GM19395 (cell line): ENCODE measurements at regions not wholly inside any gene's neighbourhood (a gene's known extent, or its start where the extent isn't known, plus 50 kb on each side); places are given as distances from the start of the nearest gene placed in this dataset.

Experiments used
- ATAC-seq: cut with Tn5 transposase; IDR thresholded peaks from one replicate; pipeline ENCODE4 v1.9.1; 2021; ENCODE audit warnings: mild to moderate bottlenecking, moderate library complexity; ENCODE audit not compliant: unreplicated experiment

DNA sequence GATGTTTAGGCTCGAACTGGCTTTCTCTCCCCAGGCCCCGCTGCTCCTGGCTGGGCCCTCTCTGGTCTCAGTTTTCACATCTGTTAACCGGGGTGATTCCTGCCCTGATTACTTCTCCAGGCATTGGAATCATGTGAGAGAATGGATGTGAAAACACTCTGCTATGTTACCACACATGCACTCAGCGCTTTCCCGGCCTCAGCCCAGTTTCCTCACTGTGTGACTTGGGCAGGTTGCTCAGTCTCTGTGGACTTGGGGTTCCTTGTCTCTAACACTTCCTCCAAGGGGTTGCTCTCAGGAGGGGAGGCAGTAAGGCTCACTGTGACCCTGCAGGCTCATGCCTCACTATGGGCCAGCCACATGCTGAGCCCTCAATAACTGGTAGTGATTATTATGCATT lies 230.4 kb upstream of the HS6ST1 start:
- no peak for ATAC-seq

DNA sequence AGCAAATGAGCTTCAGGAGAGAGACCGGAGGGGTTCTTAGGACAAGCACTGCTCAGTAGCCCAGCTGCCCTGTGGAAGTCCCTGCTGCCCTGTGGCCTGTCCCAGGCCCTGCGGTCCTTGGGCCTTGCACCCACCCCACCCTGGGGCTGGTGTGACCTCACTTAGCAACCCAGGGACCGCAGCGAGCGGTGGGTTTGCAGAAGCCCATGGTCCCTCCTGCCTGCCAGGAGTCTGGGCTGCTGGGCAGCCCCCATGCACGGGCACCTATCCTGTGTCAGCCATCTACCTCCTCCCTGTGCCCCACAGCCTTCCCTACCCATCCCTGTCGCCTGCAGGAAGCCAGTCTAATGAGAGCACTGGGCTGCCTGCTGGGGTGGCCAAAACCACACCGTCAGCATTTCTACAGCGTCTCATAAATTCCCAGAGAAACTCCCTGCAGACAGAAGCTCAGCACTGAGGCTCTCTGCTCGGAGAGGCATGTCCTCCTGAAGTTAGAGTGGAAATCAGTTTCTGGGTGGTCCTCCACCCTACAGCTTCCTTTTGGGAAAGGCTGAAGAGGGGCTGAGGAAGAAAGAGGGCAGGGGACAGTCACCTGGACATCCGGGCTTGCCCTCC lies 231.1 kb upstream of the HS6ST1 start:
- no peak for ATAC-seq

DNA sequence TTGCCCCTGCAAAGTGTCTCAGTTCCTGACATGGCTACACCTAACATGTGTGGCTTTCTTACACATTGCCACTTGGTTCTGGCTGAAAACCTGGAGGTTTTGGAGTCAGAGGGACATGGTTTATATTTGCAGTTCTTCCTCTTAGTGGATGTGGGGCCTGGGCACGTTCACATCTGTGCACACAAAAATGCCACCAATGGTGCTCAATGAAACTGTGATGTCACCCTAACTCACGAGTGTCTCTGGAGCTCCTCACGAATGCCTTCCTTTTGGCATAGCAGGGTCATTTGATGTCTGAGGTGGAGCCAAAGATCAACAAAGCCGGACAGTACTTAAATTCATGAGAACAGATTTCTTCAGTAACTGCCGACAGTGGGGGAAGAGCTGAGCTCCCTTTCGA lies 231.7 kb upstream of the HS6ST1 start:
- ATAC-seq, result no peak

DNA sequence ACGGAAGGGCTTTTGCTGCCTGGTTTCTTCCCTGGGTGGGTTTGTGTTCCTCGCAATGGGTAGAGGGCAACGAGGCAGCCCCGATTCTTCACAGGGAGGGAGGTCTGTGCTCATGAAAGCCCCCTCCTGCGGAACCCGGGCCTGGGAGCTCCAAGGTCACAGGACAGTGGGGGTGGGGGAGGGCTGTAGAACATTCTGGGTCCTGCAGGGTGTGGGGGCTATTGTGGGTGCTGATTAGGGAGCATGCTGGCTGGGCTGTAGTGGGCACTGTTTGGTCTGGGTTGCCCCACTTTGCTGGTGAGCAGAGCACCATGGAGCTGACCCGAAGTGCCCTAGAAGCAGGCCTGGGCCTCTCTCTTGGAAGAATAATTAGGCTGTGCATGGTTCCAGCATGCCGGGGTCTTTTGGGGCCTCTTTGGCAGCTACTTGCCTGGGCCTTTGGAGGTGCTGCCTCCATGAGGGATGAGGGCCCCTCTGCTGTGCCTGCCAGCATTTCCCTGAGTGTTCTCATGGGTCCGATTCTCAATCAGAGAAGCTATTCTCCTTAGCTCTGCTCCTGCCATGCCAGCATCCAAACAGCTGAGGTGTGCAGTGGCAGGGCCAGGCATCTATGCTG lies 232.2 kb upstream of the HS6ST1 start:
- no peak for ATAC-seq

DNA sequence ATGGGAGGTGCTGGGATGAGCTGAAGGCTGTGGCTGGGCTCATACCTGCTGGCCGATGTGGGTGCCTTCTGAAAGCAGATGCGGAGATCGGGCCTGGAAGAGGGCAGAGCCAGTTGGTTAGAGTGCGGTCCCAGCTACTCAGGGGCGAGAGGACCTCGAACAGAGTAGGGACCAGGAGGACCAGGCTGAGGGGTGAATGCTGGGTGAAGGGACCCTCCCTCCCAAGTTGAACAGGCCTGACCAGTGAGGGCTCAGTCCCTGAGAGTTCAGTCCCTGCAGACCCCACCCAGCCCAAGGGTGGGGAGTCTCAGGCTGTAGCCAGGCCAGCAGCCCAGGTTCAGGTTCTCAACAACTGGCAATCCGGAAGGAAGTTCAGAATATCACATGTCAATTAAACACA lies 232.8 kb upstream of the HS6ST1 start:
- ATAC-seq, result no peak

DNA sequence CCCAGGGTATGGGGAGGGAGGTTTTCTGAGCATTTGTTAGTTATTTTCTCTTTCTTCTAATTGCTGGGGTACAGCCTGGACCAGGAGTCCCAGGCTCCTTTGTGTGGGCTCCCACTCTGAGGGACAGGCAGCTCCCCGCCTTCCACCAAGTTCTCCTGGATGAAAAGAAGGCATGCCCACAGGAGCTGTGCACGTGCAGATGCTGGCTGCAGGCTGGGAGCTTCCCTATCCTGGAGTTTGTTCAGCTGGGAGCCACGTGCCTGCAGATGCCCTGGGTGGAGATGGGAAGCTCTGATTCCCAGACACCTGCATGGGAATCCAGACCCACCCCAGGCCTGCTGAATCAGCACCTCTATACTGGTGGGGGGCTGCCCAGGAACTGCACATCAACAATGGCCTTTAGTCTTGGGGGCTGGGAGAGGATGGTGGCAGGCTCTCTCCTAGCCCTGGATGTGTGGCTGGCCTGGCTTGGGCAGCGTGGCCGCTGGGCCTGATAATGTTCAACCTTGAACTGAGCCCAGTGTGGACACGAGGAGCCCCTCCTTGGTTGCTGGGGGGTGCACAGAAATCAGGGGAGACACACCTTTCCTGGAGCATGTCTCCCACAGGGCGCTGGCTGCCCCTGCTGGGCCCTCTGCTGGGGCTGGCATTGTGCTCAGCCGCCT lies 233.6 kb upstream of the HS6ST1 start:
- no peak for ATAC-seq

DNA sequence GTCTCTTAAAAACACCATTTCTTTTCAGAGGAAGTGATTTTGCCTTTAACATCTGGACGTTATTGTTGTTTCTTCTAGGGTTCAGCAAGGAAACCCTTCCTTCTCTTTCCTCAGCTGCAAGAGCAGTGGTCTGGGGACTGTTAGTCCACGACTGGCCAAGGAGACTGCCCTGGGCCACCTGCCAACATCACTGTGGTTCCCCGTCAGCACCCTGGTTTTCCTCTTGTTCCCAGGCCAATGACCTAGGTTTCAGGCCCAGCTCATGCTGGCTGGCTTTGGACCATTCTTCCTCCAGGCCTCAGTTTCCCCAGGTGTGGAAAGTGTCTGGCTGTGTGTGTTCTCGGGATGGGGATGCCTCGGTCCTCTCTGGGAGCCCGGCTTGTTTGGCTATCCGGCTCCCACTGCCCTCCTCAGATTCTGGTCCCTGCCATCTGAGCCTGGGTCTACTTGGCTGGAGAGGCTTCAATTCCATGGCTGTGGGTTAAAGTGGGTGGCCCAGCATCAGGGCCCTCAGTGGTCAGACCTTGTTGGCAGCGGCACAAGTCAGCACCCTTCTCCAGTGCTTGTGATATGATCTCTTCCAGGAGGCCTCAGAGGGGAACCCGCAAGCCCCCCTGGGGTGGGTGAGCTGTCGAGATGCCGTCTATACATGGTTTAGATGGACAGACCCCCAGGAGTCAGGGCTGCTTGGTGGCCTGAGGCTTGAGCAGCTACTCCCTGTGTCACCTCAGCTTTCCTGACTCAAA lies 234.3 kb upstream of the HS6ST1 start:
- ATAC-seq, result no peak

DNA sequence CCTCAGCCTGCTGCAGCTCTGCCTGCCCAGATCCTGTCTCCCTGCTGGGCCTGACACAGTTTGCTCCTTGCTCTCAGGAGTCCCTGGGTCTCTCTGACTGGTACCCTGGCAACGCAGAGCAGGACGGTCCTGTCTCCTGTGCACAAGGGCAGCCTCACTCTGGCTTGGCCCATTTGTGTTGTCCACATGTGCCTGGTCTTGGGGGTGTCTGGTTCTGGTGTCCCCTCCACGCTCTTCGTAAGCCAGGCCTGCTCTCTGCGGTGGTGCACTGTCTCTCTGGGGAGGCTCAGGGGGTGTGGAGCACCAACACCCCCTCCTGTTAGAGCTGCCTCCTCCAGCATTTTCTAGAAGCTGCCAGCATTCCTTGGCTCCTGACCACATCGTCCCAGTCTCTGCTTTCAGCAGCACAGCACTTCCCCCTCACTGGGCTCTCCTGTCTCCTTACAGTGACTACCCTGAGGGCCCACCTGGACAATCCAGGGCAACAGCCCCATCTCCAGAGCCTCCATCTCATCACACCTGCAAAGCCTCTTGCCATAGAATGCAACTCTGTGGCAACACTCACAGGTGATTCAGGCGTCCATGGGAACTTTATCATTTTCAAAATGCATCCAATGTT lies 235.6 kb upstream of the HS6ST1 start:
- ATAC-seq, result no peak

DNA sequence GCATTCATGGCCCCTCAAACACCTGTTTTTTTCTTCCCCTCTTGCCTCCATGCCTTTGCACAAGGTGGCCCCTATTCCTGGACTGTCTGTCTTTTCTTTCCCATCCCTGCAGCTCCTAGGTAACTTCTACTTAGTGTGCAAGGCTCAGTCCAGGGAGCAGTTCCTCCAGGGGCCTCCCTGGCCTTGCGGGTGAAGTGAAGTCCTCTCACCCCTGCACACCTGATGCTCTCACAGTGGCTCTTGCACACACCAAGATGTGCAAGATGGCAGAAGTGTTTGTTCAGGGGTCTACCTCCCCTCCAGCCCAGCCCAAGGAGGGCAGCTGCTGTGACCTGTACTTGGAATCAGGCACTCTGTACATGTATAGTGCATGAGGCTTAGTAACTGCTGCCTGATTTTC lies 236.8 kb upstream of the HS6ST1 start:
- ATAC-seq, result no peak

DNA sequence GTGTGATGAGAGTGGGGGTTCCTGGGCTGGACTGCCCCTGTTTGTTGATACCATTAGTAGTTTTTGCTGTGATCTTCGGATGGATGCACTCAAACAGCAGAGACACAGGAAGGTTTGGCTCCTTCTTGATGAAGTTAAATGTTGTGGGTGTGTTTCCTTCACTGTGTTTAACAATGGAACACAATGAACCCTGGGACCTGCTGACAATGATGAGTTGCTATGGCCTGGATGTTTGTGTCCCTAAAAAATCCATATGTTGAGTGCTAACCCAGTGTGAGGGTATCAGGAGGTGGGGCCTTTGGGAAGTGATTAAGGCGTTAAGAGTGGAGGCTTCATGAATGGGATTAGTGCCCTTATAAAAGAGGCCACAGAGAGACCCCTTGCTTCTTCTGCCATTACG lies 237.4 kb upstream of the HS6ST1 start:
- ATAC-seq, result no peak

DNA sequence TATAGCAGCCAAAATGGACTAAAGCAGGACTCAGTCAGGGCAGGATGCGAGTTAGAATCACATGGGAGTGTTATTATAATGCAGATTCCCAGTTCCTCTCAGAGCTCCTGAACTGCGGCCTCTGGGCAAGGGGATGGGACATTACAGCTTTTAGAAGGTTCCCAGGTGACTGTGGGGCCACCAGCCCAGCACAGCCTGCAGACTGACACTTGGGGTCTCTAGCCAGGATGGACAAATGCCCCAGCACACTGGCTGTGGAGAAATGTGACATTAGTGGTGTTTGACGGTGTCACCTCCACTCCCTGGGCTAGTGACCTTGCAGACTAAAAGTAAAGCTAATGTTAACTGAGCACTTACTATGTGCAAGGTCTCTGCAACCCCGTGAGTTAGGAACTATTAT lies 238.0 kb upstream of the HS6ST1 start:
- ATAC-seq, result no peak

DNA sequence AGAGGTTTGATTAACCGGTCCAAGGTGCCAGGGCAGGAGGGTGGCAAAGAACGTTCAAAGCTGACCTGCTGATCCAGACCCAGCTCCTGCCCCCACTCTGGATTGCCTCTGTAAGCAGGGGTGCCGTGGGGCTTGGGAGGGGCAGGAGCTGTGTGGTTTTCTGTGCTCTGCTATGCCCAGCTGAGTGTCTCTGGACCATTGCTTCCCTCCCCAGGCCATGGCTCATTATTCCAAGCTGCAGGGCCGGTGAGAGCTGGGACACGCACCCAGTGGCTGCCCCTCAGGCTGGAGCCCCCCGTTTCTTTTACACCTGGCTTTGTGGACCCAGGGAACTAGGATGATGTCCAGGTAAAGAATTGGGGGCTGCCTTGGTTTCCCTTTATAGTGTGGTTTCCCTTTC lies 238.4 kb upstream of the HS6ST1 start:
- no peak for ATAC-seq

DNA sequence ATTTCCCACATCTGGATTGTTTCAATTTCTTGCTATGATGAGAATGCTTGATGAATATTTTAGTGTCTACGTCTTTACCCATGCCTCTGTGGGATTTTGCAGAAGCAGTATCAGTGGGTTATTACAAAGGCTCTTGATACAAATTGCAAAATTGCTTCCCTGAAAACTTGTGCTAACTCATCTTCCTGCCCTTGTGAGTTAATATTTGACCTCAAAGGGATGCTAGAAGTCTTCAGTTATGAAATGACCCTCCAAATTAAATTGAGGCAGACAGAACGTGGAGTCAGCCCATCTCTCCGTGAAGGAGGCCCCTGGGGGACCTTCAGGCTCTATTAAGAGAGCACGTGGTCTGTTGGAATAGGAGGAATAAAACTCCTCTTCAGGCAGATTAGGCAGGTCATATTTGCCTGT lies 239.2 kb upstream of the HS6ST1 start:
- ATAC-seq, result no peak

DNA sequence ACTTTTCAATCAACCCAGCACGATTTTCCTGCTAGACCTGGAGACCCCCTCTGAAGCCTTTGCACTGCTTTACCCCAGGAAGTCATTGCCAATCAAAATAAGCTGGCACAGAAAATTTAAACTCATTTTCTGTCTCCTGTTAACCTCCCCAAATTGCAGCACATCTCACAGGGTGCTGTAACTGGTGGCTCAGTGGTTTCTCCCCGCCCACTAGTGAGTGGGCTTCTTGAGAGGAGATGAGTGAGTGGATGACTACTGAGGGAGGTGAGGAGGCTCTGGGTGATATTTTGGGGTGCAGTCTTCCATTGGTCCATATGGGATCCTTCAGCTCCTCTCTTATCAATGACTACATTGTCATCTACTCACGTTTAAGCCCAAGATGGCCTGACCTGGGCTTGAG lies 239.8 kb upstream of the HS6ST1 start:
- ATAC-seq, result no peak

DNA sequence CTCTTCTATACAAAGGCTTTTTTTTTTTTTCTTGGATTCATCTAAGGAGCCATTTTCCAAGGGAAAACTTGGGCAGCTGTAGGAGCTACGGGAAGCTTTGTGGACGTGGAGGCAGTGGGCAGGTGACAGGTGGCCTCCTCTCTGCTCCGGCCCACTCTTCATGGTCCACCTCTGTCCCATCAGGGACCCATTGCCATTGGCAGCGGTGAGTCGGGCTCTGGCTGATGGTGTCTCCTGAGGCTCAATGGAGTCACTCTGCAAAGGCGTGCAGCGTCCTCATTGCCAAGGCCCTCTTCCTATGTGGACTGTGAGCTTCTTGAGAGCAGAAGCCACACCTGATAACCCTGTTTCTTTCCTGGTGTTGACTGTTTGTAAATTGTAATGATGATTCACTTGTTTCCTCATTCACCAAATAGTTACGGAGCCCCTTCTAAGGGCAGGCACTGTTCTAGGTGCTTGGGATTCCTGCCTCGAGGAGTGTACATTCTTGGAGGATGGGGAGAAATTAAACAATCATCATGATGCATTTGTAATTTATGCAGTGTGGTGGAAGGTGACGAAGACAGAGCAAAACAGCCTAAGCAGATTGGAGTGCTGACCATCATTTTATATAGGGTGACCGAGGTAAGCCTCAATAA lies 240.3 kb upstream of the HS6ST1 start:
- no peak for ATAC-seq

DNA sequence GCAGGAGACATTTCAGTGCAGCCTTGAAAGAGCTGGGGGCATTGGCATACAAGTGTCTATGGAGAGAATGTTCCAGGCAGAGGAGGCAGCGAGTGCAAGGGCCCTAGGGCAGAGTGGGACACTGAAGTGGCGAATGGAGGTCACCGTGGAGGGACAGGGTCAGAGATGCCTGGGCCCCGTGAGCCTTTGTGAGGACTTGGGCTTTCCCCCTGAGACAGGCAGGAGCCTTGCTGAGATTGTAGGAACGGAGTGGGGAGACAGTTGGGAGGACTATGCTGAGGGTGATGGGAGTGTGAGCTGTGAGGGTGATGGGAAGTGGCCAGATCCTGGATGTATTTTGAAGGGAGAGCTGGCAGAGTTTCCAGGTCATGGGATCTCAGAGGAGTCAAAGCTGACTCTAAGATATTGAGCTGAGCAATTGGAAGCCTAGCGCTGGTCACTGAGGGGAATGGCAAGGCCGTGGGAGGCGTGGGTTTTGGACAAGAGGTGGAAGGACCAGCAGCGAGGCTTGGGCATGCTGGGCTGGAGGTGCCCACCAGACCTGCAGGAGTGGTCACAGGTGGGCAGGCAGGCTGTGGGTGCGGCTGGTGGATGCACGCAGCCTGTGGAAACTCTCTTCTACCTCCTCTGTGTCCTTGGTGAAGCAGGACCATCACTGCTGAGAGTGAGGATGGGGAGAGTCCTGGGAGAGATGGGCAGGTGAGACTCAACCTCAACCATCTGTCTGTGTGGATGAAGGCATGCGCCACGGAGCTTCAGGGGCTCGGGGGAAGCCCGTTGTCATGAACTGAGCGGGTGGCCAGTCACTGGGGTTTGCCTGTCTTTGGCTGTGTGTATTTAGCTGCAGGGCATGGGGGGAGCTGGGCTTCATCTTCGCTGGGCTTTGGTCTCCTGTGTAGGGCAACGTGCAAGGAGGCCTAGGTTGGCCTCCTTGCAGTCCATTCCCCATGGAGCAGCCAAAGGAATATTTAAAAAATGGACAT lies 241.2 kb upstream of the HS6ST1 start:
- ATAC-seq, result no peak

DNA sequence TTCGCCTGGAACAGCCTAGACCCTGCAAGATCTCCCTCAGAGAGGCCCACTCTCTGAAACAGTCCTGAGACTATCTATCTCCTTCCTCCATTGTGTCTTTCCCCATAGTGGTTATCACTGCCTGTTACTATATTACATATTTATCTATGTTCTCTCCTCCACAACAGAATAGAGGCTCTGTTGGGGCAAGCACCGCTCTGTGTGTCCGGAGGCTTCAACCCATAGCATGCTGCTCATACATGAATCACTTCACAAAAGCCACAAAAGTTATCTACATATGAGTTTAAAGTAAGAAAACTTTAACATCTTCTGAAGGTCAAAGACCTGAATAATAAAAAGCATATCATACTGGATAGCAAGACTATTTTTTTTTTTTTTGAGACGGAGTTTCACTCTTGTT lies 242.1 kb upstream of the HS6ST1 start:
- no peak for ATAC-seq

DNA sequence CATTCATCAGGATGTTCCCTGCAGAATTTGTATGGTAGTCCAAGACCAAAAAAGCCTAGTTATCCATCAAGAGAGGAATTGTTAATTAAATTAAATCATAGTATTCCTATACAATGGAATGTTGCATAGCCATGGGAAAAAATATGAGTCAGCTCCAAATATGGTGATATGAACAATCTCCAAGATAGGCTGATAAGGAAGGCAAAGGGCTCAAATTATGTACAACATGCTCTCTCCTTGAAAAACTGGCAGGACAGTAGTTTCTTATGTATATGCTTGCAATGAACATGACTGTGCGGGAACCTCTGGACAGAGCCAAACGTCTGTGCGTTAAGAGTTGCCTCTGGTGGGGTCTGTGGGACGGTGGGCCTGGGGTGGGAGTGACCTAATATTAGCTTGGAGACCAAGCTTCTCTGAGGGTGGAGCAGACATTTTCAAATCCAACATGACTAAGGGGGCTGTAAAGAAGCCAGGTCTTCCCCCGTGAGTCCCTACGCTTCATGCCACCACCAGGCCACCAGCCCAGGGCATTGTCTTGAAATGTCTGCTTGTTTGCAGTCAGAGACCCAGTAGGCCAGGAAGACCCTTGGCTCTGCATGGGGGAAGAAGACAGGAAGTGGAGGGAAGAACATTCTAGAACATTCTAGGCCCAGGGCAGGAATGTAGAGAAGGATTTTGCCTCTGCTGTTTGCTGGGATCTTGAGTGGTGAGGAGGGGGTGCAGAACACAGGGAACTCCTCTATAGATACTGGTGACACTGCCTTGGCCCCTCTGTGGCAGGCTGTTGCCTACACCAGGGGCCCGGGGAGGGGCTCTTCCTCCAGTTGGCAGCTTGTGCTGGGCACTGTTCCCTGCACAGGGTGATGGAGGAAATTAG lies 244.0 kb upstream of the HS6ST1 start:
- no peak for ATAC-seq

DNA sequence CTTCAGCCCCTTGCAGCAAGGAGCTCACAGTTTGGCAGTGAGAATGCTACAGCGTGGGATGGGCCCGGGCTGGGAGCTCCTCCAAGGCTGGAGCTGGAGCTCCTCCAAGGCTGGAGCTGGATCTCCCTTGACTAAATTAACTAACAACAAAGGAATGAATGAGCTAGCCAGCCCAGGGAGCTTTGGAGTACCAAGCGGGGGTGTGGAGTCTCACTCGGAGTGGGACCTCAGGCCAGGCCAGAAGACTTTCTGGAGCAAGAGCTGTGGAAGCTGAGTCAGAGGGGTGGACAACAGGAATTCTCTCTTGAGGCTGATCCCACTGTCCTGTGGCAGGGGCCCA lies 244.7 kb upstream of the HS6ST1 start:
- ATAC-seq, result no peak
